Activated naive CD4-positive, alpha-beta T cell treated with anti-CD3 and anti-CD28 coated beads, Interleukin-2, amount 10 ng/mL, durations not matched to agents 7 days and 5 days (primary cell): ENCODE measurements at regions not wholly inside any gene's neighbourhood (a gene's known extent, or its start where the extent isn't known, plus 50 kb on each side); places are given as distances from the start of the nearest gene placed in this dataset.

Source experiments
- CTCF ChIA-PET: fragments of 350-600 bp; sonication (Branson Sonifier 250); formaldehyde crosslinking; loops from one replicate; lab custom pipeline; 2021; ENCODE audit warnings: antibody characterized with exemption; lab: Charles Lee
- DNase-seq: peaks from one replicate; pipeline ENCODE4 v3.0.0-alpha.2; 2020
- H3K27ac Mint-ChIP-seq: one replicate; pipeline ENCODE4 v1.8.0; 2021; ENCODE audit warnings: mild to moderate bottlenecking, moderate library complexity, mixed read lengths
- H3K27me3 Mint-ChIP-seq: one replicate; pipeline ENCODE4 v1.8.0; 2021; ENCODE audit warnings: mild to moderate bottlenecking, mixed read lengths
- H3K36me3 Mint-ChIP-seq: one replicate; pipeline ENCODE4 v1.8.0; 2021; ENCODE audit warnings: mixed read lengths
- H3K4me1 Mint-ChIP-seq: one replicate; pipeline ENCODE4 v1.8.0; 2021; ENCODE audit warnings: mixed read lengths
- H3K4me3 Mint-ChIP-seq: one replicate; pipeline ENCODE4 v1.8.0; 2021; ENCODE audit warnings: mild to moderate bottlenecking, moderate library complexity, mixed read lengths
- H3K9me3 Mint-ChIP-seq: one replicate; pipeline ENCODE4 v1.8.0; 2021; ENCODE audit warnings: mixed read lengths

DNA sequence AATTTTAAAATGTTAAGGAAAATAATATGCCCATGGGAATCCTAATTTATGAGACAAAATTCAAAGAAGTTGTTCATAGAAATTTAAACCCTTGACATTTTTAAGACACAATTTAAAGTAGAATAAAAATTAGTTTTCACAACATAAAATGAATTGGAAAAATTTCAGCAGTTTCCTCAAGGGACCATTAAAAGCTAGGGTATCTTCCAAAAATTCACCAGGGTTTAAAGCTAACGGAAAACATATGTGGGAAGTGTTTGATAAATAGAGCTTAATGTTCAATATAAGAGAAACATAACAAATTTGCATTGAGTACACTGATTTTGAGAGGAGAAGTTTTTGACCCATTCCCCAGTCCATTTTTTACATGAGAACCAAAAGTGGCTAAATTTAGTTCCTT, 228.9 kb upstream of the TTC29 start:
- no peaks in the 10 kb centered on the region for H3K36me3 Mint-ChIP-seq
- DNase-seq = no peak
- no peaks in the 10 kb centered on the region for H3K9me3 Mint-ChIP-seq
- CTCF ChIA-PET = no interaction called here
- H3K27ac Mint-ChIP-seq = no peak overlapping the region
- H3K4me1 Mint-ChIP-seq = no peaks in the 10 kb centered on the region
- no peak overlapping the region for H3K4me3 Mint-ChIP-seq
- no peaks in the 10 kb centered on the region for H3K27me3 Mint-ChIP-seq

DNA sequence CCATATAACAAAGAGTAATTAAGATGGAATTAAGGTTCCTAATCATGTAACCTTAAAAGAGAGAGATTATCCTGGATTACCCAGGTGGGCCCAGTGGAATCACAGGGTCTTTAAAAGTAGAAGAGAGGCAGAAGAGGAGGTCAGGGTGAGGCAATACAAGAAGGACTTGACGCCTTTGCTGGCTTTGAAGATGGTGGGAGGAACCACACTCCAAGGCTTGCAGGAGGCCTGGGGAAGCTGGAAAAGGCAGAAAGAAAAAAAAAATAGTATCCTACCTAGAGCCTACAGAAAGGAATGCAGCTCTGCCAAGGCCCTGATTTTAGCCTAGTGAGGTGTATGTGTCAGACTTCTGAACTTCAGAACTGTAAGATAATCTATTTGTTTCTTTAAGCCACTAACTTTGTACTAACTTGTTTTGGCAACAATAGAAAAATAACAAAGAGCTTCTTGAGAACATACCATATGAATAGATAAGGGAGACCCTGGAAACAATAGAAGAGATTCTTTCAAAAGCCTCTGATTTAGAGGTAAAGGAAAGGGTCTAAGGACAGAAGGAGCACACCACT, 229.9 kb upstream of the TTC29 start:
- CTCF ChIA-PET = no interaction called here
- Mint-ChIP-seq H3K27me3 (no peaks in the 10 kb centered on the region), H3K9me3 (no peaks in the 10 kb centered on the region), H3K4me3 (no peak overlapping the region), H3K4me1 (no peaks in the 10 kb centered on the region), H3K36me3 (no peaks in the 10 kb centered on the region), H3K27ac (no peak overlapping the region)
- no peak for DNase-seq

DNA sequence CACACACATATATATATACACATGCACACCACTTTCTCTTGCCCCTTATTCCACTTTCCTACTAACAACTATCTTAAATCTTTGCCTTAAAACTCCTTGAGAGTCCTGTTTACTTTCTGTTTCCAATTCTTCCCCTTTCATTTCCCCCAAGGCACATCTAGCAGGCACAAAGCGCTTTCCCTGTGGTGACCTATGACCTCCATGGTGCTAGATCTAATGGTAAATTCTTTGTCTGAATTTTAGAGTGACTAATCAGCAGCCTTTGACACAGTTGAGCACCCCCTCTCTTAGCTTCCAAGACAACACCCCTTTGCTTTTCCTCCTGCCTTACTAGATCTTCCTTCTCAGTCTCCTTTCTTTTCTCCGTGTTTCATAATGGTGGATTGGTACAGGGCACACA, 236.4 kb upstream of the TTC29 start:
- H3K27me3 Mint-ChIP-seq = no peaks in the 10 kb centered on the region
- no peak for DNase-seq
- H3K4me1 Mint-ChIP-seq = no peaks in the 10 kb centered on the region

DNA sequence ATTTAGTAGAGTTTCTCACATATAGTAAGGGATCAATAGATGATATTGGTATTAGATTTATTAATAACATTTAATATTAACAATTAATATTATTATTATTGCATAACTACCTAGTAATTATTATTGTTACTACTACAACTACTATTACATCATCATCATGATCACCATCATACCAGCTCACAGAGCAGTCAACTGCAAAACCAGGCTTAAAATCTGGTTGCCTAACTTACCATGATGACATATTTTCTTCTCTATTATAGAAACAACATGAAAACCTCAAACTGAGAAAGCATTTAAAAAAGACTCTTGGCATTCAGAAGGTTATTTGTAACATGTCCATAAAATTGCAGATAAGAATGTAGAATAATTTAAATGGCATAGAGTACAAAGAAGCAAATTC, 247.0 kb upstream of the TTC29 start:
- CTCF ChIA-PET = no interaction called here

More for the DNA sequence above, 236.4 kb upstream of the TTC29 start:
- H3K4me3 Mint-ChIP-seq = no peak overlapping the region
- no peaks in the 10 kb centered on the region for H3K36me3 Mint-ChIP-seq
- H3K9me3 Mint-ChIP-seq = no peaks in the 10 kb centered on the region
- CTCF ChIA-PET = no interaction called here
- H3K27ac Mint-ChIP-seq = no peak overlapping the region

DNA sequence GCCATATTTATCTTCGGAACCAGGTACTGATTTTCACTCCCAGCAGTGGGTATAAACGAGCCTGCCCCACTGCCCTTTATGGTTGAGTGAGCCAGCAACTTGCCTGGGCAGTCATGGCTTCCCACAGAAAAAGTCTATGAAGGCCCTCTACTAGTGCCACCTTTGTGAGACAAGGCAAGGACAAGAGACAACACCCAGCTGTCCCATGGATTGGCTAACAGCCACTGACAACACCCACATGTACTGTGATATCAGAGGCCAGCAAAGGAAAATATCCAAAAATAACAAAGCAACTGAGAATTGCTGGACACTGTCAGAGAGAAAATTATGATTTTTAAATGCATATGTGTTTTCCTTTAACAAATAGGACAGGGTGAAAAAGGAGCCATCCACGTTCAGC, 248.4 kb upstream of the TTC29 start:
- H3K4me3 Mint-ChIP-seq = no peak overlapping the region
- CTCF ChIA-PET = no interaction called here
- DNase-seq = no peak
- H3K9me3 Mint-ChIP-seq = no peaks in the 10 kb centered on the region
- no peaks in the 10 kb centered on the region for H3K4me1 Mint-ChIP-seq
- no peaks in the 10 kb centered on the region for H3K27me3 Mint-ChIP-seq
- H3K36me3 Mint-ChIP-seq = no peaks in the 10 kb centered on the region
- no peak overlapping the region for H3K27ac Mint-ChIP-seq

More for the DNA sequence above, 247.0 kb upstream of the TTC29 start:
- Mint-ChIP-seq H3K4me3 (no peak overlapping the region), H3K36me3 (no peaks in the 10 kb centered on the region), H3K4me1 (no peaks in the 10 kb centered on the region), H3K27me3 (no peaks in the 10 kb centered on the region), H3K9me3 (no peaks in the 10 kb centered on the region), H3K27ac (no peak overlapping the region)
- DNase-seq = no peak

DNA sequence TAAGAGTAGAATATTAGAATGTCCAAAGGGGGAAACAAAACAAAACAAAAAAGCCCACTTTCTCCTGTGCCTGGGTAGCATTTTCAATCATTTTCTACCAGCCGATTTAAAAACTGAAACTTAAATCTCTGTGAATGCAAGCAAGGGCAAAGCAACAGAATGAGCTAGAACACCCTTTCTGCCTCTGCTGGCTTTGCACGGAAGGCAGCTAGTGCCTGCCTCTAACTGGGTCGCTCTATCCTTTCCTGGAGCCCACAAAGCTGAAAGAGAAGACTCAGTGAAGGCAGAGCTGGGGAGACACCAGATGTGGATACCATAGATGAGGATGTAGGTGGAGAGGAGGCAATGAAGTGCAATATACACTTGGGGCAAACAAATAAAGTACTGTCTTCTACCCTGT, 248.9 kb upstream of the TTC29 start:
- DNase-seq = no peak
- Mint-ChIP-seq H3K4me3 (no peak overlapping the region), H3K9me3 (no peaks in the 10 kb centered on the region), H3K36me3 (no peaks in the 10 kb centered on the region), H3K4me1 (no peaks in the 10 kb centered on the region), H3K27ac (no peak overlapping the region), H3K27me3 (no peaks in the 10 kb centered on the region)
- CTCF ChIA-PET = interaction anchor here (1.1 kb wide), 1 partner anchor 17 kb away, joined by 4 read pairs; no protein-coding TSS in a partner anchor

DNA sequence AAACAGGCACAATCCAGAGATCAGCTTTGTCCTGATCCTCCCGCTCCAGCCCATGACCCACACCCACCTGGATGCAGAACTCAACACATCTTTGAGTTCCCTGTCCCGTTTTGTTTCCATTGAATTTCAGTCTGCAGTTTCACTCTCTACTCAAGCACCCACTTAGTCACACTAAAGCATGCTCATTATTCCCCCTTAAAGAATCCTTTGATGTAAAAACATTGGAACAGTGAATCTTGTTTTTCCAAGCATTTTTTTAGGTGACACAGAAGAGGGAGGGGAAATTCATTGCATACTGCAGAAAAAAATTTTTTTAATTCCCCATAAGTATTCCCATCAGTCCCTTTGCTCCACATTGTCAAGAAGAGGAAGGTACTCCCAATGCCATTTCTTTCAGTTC, 249.7 kb upstream of the TTC29 start:
- Mint-ChIP-seq H3K36me3 (no peaks in the 10 kb centered on the region), H3K27ac (no peak overlapping the region)
- CTCF ChIA-PET = interaction anchor here (1.1 kb wide), 1 partner anchor 18 kb away, joined by 4 read pairs; no protein-coding TSS in a partner anchor

DNA sequence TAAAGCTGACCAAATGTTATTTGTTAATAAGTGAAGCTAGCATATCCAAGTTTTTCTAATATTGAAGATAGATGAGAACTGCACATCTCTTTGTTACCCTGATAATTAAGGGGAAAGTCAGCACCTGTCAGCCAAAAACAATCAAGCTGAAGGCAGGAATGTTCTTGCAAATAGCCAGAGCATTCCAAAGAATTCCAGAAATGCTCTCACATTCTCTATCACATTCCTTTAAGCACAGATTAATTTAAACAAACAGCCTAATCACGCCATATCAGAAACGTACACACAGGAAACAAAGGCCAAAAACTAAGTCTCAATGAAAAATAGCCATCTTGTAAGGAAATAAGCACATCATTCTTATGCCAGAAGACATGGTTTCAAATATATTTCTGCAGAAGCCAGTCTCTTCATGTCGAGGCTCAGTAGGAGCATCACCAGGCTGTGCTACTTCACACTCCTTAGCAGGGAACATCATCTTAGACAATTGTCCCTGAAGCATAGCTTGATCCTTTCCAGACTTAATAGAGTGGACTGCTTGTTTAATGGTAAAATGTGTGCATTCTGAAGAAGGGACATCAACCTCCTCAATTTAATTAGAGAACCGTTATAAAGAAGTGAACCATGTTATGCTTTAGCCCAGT, 252.9 kb upstream of the TTC29 start:
- H3K4me1 Mint-ChIP-seq = no peaks in the 10 kb centered on the region
- H3K36me3 Mint-ChIP-seq = no peaks in the 10 kb centered on the region
- no peaks in the 10 kb centered on the region for H3K9me3 Mint-ChIP-seq
- no peak overlapping the region for H3K27ac Mint-ChIP-seq
- H3K4me3 Mint-ChIP-seq = no peak overlapping the region
- CTCF ChIA-PET = no interaction called here
- DNase-seq = no peak
- no peaks in the 10 kb centered on the region for H3K27me3 Mint-ChIP-seq

More for the DNA sequence above, 249.7 kb upstream of the TTC29 start:
- no peak for DNase-seq
- no peaks in the 10 kb centered on the region for H3K9me3 Mint-ChIP-seq
- H3K27me3 Mint-ChIP-seq = no peaks in the 10 kb centered on the region
- H3K4me3 Mint-ChIP-seq = no peak overlapping the region
- no peaks in the 10 kb centered on the region for H3K4me1 Mint-ChIP-seq

DNA sequence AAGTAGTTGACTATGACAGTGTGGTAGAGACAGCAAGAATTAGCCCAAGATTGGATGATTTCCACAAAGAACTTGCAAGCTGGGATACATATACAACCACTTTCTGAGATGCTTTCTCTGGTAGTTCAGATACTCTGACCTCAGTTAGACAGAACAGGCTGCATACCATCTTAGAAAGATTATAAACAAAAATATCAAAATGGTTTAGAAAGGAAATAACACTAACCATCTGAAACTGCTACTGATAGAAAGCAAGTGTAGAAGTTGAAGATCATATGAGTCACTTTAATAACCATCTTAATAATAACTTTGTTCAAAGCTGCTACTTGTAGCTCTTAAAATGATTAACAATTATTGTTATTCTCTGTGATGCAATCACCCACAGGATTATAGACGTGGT, 255.4 kb upstream of the TTC29 start:
- H3K4me1 Mint-ChIP-seq = no peaks in the 10 kb centered on the region
- no peaks in the 10 kb centered on the region for H3K27me3 Mint-ChIP-seq
- DNase-seq = no peak
- no peaks in the 10 kb centered on the region for H3K9me3 Mint-ChIP-seq
- CTCF ChIA-PET = no interaction called here
- no peak overlapping the region for H3K4me3 Mint-ChIP-seq
- no peaks in the 10 kb centered on the region for H3K36me3 Mint-ChIP-seq
- no peak overlapping the region for H3K27ac Mint-ChIP-seq

DNA sequence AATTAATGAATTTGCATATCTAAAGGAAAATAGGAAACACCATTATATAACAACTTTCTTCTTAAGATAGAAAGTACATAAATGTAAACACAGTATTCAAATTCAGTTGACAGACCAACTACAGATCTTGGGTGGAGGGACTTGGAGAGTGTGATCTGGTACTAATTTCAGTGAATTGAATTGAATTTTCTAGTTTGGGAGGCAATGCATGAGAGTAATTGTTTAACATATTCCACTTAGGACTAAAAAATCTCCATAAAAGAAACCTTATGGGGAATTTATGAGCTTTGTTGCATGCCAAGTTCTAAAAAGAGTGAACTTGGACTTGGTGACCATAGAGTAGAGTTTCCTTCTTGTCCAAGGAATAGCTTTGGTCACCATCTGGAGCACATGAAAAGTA, 261.1 kb upstream of the TTC29 start:
- H3K4me1 Mint-ChIP-seq = no peaks in the 10 kb centered on the region
- H3K27ac Mint-ChIP-seq = no peak overlapping the region
- no peaks in the 10 kb centered on the region for H3K36me3 Mint-ChIP-seq
- CTCF ChIA-PET = no interaction called here
- DNase-seq = no peak
- no peaks in the 10 kb centered on the region for H3K9me3 Mint-ChIP-seq
- no peaks in the 10 kb centered on the region for H3K27me3 Mint-ChIP-seq
- no peak overlapping the region for H3K4me3 Mint-ChIP-seq

DNA sequence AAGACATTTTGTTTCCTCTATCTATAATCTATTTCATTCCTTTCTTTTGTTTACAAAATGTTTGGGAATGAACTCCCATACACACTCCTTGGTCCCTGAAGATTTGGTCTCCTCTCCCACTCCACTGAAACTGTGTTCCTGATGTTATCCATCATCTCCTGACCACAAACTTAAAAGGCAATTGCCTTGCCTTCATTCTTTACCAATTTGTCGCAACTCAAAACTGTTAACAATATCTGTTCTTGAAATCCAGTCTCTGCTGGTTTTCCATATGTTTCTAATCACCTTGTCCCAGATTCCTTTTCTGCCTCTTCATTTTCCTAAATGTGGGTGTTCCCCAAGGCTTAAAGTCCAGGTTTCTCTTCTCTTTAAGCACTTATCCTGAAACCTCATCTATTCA, 262.2 kb upstream of the TTC29 start:
- DNase-seq = no peak
- CTCF ChIA-PET = no interaction called here
- Mint-ChIP-seq H3K4me3 (no peak overlapping the region), H3K27me3 (no peaks in the 10 kb centered on the region), H3K9me3 (no peaks in the 10 kb centered on the region), H3K27ac (no peak overlapping the region), H3K36me3 (no peaks in the 10 kb centered on the region), H3K4me1 (no peaks in the 10 kb centered on the region)

DNA sequence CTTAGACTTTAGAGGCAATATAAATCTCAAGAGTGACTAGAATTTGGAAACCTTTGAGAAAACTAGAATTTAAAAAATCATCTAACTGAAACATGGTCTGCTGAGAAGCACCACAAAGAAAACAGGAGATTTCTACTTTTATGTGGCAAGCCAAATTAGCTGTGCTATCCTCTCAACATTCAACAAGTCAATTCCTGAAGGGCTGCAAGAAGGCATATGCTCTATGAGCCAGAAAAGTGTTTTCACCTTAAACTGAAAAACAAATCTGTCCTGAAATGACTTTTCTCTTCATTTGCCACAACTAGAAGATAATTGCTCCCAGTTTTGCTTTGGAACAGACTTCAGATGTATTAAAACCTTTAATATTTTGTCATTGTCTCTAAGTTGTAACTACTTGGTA, 263.2 kb upstream of the EDNRA start:
- Mint-ChIP-seq H3K27ac (no peak overlapping the region), H3K4me3 (no peak overlapping the region), H3K27me3 (no peaks in the 10 kb centered on the region), H3K4me1 (no peaks in the 10 kb centered on the region), H3K36me3 (no peaks in the 10 kb centered on the region), H3K9me3 (no peaks in the 10 kb centered on the region)
- CTCF ChIA-PET = no interaction called here
- DNase-seq = no peak

DNA sequence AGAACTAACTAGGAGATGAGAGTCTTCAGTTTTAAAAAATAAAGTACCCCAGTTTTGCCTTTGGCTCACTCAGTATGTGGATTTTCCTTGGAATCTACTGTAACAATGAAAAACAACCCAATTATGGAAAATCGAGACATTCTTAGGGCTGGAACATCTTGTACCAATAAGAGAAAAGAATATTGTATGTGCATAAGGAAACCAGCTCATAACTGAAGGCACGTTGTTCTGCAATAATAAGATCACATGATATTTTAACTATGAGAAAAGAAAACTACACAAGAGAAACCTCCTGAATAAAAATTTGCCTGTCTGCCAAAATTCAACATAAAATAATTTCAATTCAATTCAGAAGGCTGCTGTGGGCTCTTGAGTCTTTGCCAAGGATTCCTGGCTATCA, 261.8 kb upstream of the EDNRA start:
- no peaks in the 10 kb centered on the region for H3K9me3 Mint-ChIP-seq
- CTCF ChIA-PET = no interaction called here
- no peak overlapping the region for H3K27ac Mint-ChIP-seq
- H3K4me3 Mint-ChIP-seq = no peak overlapping the region
- no peaks in the 10 kb centered on the region for H3K27me3 Mint-ChIP-seq
- no peaks in the 10 kb centered on the region for H3K36me3 Mint-ChIP-seq
- no peaks in the 10 kb centered on the region for H3K4me1 Mint-ChIP-seq
- no peak for DNase-seq

DNA sequence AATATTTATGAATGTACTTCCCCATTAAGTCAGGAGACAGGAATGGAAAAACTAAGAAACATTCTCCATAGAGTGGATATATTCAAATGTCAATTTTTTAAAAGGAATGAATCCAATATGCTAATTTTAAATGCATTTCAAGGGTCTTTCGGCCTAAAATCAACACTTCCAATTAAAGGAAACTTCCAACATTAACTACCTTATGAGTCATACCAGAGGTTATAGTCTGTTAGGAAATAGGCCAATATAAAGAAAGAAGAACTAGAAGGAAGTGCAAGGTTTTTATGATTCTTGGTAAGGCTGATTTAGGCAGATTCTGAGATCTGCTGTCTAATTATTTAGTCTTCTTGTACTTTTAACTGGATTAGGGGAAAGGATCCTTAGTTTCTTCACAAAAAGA, 260.1 kb upstream of the EDNRA start:
- DNase-seq = no peak
- no peaks in the 10 kb centered on the region for H3K4me1 Mint-ChIP-seq
- CTCF ChIA-PET = no interaction called here
- H3K27me3 Mint-ChIP-seq = no peaks in the 10 kb centered on the region
- no peak overlapping the region for H3K27ac Mint-ChIP-seq
- H3K9me3 Mint-ChIP-seq = no peaks in the 10 kb centered on the region
- H3K4me3 Mint-ChIP-seq = no peak overlapping the region
- H3K36me3 Mint-ChIP-seq = no peaks in the 10 kb centered on the region

DNA sequence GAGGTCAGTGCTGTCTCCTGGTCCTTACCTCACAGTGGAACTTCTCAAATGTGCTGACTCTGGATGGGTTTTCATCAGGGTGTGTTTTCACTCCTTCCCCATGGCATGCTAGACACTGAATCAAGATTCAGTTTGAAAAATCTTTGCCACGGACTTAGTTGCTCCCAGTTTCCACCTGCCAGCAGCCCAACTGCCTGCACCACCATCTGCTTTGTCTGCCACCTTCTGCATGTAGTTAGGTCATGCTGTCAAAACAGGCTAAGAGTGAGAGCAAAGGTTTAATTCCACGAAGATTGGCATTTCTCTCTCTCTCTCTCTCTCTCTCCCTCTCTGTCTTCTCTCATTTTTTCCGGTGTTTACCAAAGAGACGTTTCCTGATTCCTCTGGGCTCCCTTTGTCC, 258.0 kb upstream of the EDNRA start:
- Mint-ChIP-seq H3K27ac (no peak overlapping the region), H3K36me3 (no peaks in the 10 kb centered on the region), H3K4me1 (no peaks in the 10 kb centered on the region), H3K9me3 (no peaks in the 10 kb centered on the region), H3K4me3 (no peak overlapping the region), H3K27me3 (no peaks in the 10 kb centered on the region)
- no peak for DNase-seq
- CTCF ChIA-PET = no interaction called here
